ENCODE measurements at regions not wholly inside any gene's neighbourhood (a gene's known extent, or its start where the extent isn't known, plus 50 kb on each side); places are given as distances from the start of the nearest gene placed in this dataset.

DNA sequence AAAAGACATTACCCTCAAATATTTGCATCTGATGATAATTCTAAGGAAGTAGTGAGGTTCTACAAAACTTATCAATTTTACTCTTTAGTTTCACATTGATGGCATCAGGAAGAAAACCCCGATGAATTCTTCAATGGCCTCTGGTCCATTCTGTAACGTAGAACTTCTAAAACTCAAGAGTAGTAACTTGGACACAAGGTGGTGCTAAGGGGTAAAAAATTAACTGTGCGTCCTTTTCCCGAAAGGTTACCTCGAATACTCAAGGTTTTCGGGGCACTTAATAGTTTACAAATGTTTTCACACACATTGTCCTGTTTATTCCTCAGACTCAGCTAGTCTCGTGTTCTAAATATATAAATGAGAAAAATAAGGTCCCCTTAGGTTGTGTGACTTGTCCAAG, 517.3 kb upstream of the ZFHX3 start:
- TF ChIP-seq POLR2A (IDR thresholded peaks at IDR 0.05; ENCODE audit: low read length) (no peak), GATA1 (IDR thresholded peaks at IDR 0.05; ENCODE audit: low read depth, low read length) (no peak)
